ENCODE measurements at regions not wholly inside any gene's neighbourhood (a gene's known extent, or its start where the extent isn't known, plus 50 kb on each side); places are given as distances from the start of the nearest gene placed in this dataset.

GRCh38 chr9:88651682-88652633 lies 117.0 kb downstream of the NXNL2 start (continued):
- TF ChIP-seq ELK1 (IDR thresholded peaks at IDR 0.05; ENCODE audit: borderline replicate concordance, low read depth, low read length) (no peak), RAD21 (IDR thresholded peaks at IDR 0.05; ENCODE audit: low read length) (peak; percentile 44), RCOR1 (IDR thresholded peaks at IDR 0.05; ENCODE audit: insufficient replicate concordance, low read length) (no peak)
- TF ChIP-seq, protein P1, sequence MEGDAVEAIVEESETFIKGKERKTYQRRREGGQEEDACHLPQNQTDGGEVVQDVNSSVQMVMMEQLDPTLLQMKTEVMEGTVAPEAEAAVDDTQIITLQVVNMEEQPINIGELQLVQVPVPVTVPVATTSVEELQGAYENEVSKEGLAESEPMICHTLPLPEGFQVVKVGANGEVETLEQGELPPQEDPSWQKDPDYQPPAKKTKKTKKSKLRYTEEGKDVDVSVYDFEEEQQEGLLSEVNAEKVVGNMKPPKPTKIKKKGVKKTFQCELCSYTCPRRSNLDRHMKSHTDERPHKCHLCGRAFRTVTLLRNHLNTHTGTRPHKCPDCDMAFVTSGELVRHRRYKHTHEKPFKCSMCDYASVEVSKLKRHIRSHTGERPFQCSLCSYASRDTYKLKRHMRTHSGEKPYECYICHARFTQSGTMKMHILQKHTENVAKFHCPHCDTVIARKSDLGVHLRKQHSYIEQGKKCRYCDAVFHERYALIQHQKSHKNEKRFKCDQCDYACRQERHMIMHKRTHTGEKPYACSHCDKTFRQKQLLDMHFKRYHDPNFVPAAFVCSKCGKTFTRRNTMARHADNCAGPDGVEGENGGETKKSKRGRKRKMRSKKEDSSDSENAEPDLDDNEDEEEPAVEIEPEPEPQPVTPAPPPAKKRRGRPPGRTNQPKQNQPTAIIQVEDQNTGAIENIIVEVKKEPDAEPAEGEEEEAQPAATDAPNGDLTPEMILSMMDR (conservative IDR thresholded peaks at IDR 0.05; ENCODE audit: low read depth, low read length) = peak; percentile 54

All from IMR-90 (cell line).